ENCODE measurements at regions not wholly inside any gene's neighbourhood (a gene's known extent, or its start where the extent isn't known, plus 50 kb on each side); places are given as distances from the start of the nearest gene placed in this dataset.

GRCh38 chr17:13418891-13419290, 182.8 kb downstream of the HS3ST3A1 start:
- TF ChIP-seq CTCF (IDR thresholded peaks at IDR 0.05; ENCODE audit: insufficient read depth, low read depth, low read length) (no peak), EZH2 (IDR thresholded peaks at IDR 0.05; ENCODE audit: insufficient read depth, low read length) (no peak)

Data from astrocyte (in vitro differentiated cells and primary cell).